ENCODE measurements at regions not wholly inside any gene's neighbourhood (a gene's known extent, or its start where the extent isn't known, plus 50 kb on each side); places are given as distances from the start of the nearest gene placed in this dataset.

DNA sequence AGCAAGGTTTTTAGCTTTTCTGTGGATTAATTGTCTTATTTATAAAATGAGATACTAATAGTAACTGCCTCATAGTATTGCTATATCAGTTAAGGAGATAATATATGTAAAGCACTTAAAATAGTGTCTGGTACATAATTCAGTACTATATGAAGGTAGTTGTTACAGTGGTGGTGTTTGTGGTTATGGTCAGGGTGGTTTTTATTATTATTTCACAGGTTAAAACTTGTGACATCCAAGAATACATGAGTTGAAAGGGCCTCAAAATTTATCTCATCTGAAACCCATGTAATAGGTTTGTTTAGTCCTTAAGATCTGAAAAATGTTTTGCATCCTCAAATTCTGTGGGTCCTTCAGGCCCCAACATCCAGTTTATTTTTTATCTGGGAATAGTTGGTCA is 369.5 kb upstream of the LRATD1 start:
- no peak overlapping the region for H3K4me3 ChIP-seq (ENCODE audit: low read depth, low read length)
- no peaks in the 10 kb centered on the region for H3K36me3 ChIP-seq (ENCODE audit: control insufficient read depth, insufficient read depth, low read length)
- TF ChIP-seq, protein P1, sequence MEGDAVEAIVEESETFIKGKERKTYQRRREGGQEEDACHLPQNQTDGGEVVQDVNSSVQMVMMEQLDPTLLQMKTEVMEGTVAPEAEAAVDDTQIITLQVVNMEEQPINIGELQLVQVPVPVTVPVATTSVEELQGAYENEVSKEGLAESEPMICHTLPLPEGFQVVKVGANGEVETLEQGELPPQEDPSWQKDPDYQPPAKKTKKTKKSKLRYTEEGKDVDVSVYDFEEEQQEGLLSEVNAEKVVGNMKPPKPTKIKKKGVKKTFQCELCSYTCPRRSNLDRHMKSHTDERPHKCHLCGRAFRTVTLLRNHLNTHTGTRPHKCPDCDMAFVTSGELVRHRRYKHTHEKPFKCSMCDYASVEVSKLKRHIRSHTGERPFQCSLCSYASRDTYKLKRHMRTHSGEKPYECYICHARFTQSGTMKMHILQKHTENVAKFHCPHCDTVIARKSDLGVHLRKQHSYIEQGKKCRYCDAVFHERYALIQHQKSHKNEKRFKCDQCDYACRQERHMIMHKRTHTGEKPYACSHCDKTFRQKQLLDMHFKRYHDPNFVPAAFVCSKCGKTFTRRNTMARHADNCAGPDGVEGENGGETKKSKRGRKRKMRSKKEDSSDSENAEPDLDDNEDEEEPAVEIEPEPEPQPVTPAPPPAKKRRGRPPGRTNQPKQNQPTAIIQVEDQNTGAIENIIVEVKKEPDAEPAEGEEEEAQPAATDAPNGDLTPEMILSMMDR (IDR thresholded peaks at IDR 0.05; ENCODE audit: insufficient read depth, low read length, poor library complexity, severe bottlenecking): no peak
- DNase-seq (ENCODE audit: low read depth): no peak
- no peaks in the 10 kb centered on the region for H3K27me3 ChIP-seq (ENCODE audit: control insufficient read depth, insufficient read depth, low read length)

DNA sequence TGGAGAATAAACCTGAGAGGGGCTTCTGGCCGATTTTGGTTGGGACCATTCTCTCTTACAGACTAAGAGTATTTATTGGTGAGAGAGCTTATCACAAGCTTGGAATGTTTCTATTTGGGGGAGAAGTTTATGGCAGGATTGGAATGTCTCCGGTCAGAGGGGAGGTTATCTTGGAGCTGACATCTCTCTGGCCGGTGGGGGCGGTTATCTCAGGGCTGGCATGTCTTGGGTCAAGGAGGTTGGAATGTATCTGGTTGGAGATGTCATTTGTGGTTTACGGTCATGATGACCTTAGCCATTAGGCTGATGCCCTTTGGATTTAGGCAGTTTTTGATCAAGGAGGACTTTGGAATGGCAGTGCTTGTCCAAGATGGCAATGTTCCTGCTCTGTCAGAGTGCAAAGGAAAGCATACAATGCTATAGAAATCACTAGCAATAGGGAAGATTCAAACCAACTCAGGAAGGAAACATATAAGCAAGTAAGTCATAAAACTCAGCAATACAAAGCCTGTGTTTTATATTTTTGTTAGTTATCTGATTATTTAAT is 362.4 kb upstream of the LRATD1 start:
- H3K27me3 ChIP-seq (ENCODE audit: control insufficient read depth, insufficient read depth, low read length): no peaks in the 10 kb centered on the region
- H3K36me3 ChIP-seq (ENCODE audit: control insufficient read depth, insufficient read depth, low read length): no peaks in the 10 kb centered on the region
- TF ChIP-seq, protein P1 (IDR thresholded peaks at IDR 0.05; ENCODE audit: insufficient read depth, low read length, poor library complexity, severe bottlenecking): no peak
- no peak for DNase-seq (ENCODE audit: low read depth)
- H3K4me3 ChIP-seq (ENCODE audit: low read depth, low read length): no peak overlapping the region

DNA sequence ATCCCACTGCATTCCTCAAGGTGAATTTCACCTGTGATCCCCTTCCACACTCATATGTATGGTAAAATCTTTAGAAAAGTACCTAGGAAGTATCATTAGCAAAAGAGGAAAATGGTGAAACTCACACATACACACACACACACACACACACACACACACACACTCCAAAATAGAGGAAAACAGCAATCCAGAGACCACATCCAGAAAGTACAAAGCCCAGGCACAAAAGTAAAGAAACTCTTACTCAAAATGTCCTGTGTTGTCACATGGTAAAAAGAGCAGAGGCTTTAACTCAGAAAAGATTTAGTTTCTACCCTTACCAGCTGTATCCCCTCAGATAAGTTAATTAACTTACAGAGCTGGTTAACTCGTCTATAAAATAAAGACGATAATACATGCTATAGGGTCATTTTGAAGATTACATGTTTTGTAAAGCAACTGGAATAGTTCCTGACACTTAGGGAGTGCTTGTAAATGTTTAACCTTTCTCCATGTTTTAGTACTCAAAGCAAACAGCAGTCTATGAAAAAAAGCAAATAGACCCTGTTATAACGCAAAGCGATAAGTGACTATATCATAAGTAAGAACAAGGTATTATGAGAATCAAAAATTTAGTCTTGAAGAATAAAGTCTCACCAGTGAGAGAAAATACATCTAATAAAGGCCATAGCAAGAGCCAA is 360.0 kb upstream of the LRATD1 start:
- Histone ChIP-seq H3K27me3 (ENCODE audit: control insufficient read depth, insufficient read depth, low read length) (no peaks in the 10 kb centered on the region), H3K36me3 (ENCODE audit: control insufficient read depth, insufficient read depth, low read length) (no peaks in the 10 kb centered on the region), H3K4me3 (ENCODE audit: low read depth, low read length) (no peak overlapping the region)
- no peak for DNase-seq (ENCODE audit: low read depth)
- TF ChIP-seq, protein P1 (IDR thresholded peaks at IDR 0.05; ENCODE audit: insufficient read depth, low read length, poor library complexity, severe bottlenecking): no peak

DNA sequence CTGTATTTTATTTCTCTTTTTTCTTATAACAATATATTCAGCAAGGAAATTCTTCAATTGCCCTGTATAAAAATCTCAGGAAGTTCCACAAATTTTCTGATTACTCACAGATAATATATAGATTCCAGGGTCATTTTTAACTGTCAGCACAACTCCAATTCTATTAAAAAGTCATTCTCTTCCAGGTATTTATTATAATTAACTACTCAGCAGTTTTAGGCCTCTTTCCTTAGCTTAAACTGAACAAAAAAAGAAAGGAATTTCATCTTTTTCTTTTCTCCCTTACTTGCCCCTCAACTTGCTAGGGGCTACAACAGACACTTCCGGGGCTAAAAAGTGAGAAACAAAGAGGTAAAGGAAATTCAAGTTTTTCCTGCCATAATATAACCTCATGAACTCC is 358.9 kb upstream of the LRATD1 start:
- no peaks in the 10 kb centered on the region for H3K27me3 ChIP-seq (ENCODE audit: control insufficient read depth, insufficient read depth, low read length)

DNA sequence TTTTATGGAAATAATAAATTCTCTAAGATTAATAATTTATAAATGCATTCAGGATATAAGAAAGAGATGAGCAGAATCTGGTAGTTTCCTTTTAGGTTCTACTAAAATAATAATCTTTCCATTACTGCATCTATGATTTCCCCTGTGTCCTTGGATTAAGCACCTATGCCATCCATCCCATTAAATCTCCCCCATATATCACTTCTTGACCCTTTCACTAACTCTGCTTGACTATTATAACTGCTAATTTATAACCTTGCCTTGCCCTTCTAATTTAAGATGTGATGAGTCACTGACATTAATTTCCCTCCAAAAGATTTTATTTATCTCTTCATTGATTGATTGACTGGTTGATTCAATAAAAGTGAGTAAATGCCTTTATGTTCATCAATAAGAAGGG is 348.3 kb upstream of the LRATD1 start:
- no peak for DNase-seq (ENCODE audit: low read depth)
- no peaks in the 10 kb centered on the region for H3K27me3 ChIP-seq (ENCODE audit: control insufficient read depth, insufficient read depth, low read length)
- no peak overlapping the region for H3K4me3 ChIP-seq (ENCODE audit: low read depth, low read length)
- H3K36me3 ChIP-seq (ENCODE audit: control insufficient read depth, insufficient read depth, low read length): no peaks in the 10 kb centered on the region
- TF ChIP-seq, protein P1 (IDR thresholded peaks at IDR 0.05; ENCODE audit: insufficient read depth, low read length, poor library complexity, severe bottlenecking): no peak

More for the DNA sequence above, 358.9 kb upstream of the LRATD1 start:
- no peak for DNase-seq (ENCODE audit: low read depth)
- TF ChIP-seq, protein P1 (IDR thresholded peaks at IDR 0.05; ENCODE audit: insufficient read depth, low read length, poor library complexity, severe bottlenecking): no peak
- no peaks in the 10 kb centered on the region for H3K36me3 ChIP-seq (ENCODE audit: control insufficient read depth, insufficient read depth, low read length)
- H3K4me3 ChIP-seq (ENCODE audit: low read depth, low read length): no peak overlapping the region

DNA sequence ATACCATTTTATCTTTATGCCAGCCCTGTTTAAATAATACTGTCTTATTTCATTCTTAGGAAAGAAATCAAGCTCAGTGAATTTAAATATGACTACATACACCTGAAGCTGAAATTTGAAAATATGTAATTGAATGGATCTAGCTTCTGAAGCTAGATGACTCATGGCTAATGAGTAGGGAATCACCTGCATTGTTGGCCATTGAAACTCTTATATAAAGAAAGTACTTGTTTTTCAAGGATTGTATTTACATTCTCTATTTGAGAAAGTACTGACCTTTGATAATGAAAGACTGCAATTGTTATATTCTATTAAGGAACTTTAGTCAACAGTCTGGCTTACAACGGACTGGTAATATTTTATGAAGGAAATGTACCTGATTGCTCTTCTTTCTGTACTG is 346.7 kb upstream of the LRATD1 start:
- Histone ChIP-seq H3K4me3 (ENCODE audit: low read depth, low read length) (no peak overlapping the region), H3K36me3 (ENCODE audit: control insufficient read depth, insufficient read depth, low read length) (no peaks in the 10 kb centered on the region), H3K27me3 (ENCODE audit: control insufficient read depth, insufficient read depth, low read length) (no peaks in the 10 kb centered on the region)
- no peak for DNase-seq (ENCODE audit: low read depth)
- TF ChIP-seq, protein P1 (IDR thresholded peaks at IDR 0.05; ENCODE audit: insufficient read depth, low read length, poor library complexity, severe bottlenecking): no peak

Measured in kidney epithelial cell (primary cell).